B cell (primary cell): ENCODE measurements at regions not wholly inside any gene's neighbourhood (a gene's known extent, or its start where the extent isn't known, plus 50 kb on each side); places are given as distances from the start of the nearest gene placed in this dataset.

Source experiments
- CTCF ChIP-seq: fragments of 200-600 bp; IDR thresholded peaks from one replicate; pipeline ENCODE4 v1.8.0; 2022; ENCODE audit warnings: antibody characterized with exemption, mild to moderate bottlenecking
- EZH2 ChIP-seq: IDR thresholded peaks from 2 replicates; pipeline ENCODE4 v1.6.1; 2012; ENCODE audit warnings: borderline replicate concordance, low read depth, mild to moderate bottlenecking, moderate library complexity, low read length; ENCODE audit not compliant: insufficient read depth, poor library complexity, severe bottlenecking

- TF ChIP-seq CTCF (no peak), EZH2 (no peak)
Observed at GRCh38 chr7:34523226-34523918, 134.6 kb upstream of the NPSR1 start.
